ENCODE measurements at regions not wholly inside any gene's neighbourhood (a gene's known extent, or its start where the extent isn't known, plus 50 kb on each side); places are given as distances from the start of the nearest gene placed in this dataset.

- DNase-seq (ENCODE audit: low read depth in 4 of 4, low spot score in 2 of 4) = no peak
Observed at GRCh38 chr10:78618050-78618449, 450.7 kb upstream of the ZMIZ1 start.

GRCh38 chr10:78619115-78619851 lies 449.5 kb upstream of the ZMIZ1 start:
- DNase-seq (ENCODE audit: low read depth in 4 of 4, low spot score in 2 of 4) = no peak

- no peak for DNase-seq (ENCODE audit: low read depth in 4 of 4, low spot score in 2 of 4)
Observed at GRCh38 chr10:78619896-78620295, 448.9 kb upstream of the ZMIZ1 start.

- no peak for DNase-seq (ENCODE audit: low read depth in 4 of 4, low spot score in 2 of 4)
Observed at GRCh38 chr10:78620985-78621799, 447.6 kb upstream of the ZMIZ1 start.

- no peak for DNase-seq (ENCODE audit: low read depth in 4 of 4, low spot score in 2 of 4)
Observed at GRCh38 chr10:78623578-78624215, 445.1 kb upstream of the ZMIZ1 start.

- no peak for DNase-seq (ENCODE audit: low read depth in 4 of 4, low spot score in 2 of 4)
Observed at GRCh38 chr10:78624791-78625190, 444.0 kb upstream of the ZMIZ1 start.

GRCh38 chr10:78626471-78626870 lies 442.3 kb upstream of the ZMIZ1 start:
- no peak for DNase-seq (ENCODE audit: low read depth in 4 of 4, low spot score in 2 of 4)

GRCh38 chr10:78627254-78627795 lies 441.4 kb upstream of the ZMIZ1 start:
- no peak for DNase-seq (ENCODE audit: low read depth in 4 of 4, low spot score in 2 of 4)

- no peak for DNase-seq (ENCODE audit: low read depth in 4 of 4, low spot score in 2 of 4)
Observed at GRCh38 chr10:78628976-78629375, 439.8 kb upstream of the ZMIZ1 start.

GRCh38 chr10:78629773-78630172 lies 439.0 kb upstream of the ZMIZ1 start:
- no peak for DNase-seq (ENCODE audit: low read depth in 4 of 4, low spot score in 2 of 4)

GRCh38 chr10:78630944-78631838 lies 437.6 kb upstream of the ZMIZ1 start:
- DNase-seq (ENCODE audit: low read depth in 4 of 4, low spot score in 2 of 4) = no peak

GRCh38 chr10:78634389-78634815 lies 434.4 kb upstream of the ZMIZ1 start:
- no peak for DNase-seq (ENCODE audit: low read depth in 4 of 4, low spot score in 2 of 4)

- DNase-seq (ENCODE audit: low read depth in 4 of 4, low spot score in 2 of 4) = no peak
Observed at GRCh38 chr10:78634835-78635234, 433.9 kb upstream of the ZMIZ1 start.

GRCh38 chr10:78639629-78640028 lies 429.1 kb upstream of the ZMIZ1 start:
- no peak for DNase-seq (ENCODE audit: low read depth in 4 of 4, low spot score in 2 of 4)

GRCh38 chr10:78640796-78641636 lies 427.8 kb upstream of the ZMIZ1 start:
- no peak for DNase-seq (ENCODE audit: low read depth in 4 of 4, low spot score in 2 of 4)

- DNase-seq (ENCODE audit: low read depth in 4 of 4, low spot score in 2 of 4) = no peak
Observed at GRCh38 chr10:78641693-78642092, 427.1 kb upstream of the ZMIZ1 start.

GRCh38 chr10:78642269-78642816 lies 426.4 kb upstream of the ZMIZ1 start:
- no peak for DNase-seq (ENCODE audit: low read depth in 4 of 4, low spot score in 2 of 4)

- no peak for DNase-seq (ENCODE audit: low read depth in 4 of 4, low spot score in 2 of 4)
Observed at GRCh38 chr10:78643513-78643912, 425.3 kb upstream of the ZMIZ1 start.

- no peak for DNase-seq (ENCODE audit: low read depth in 4 of 4, low spot score in 2 of 4)
Observed at GRCh38 chr10:78644550-78644949, 424.2 kb upstream of the ZMIZ1 start.
